ENCODE measurements at regions not wholly inside any gene's neighbourhood (a gene's known extent, or its start where the extent isn't known, plus 50 kb on each side); places are given as distances from the start of the nearest gene placed in this dataset.
"Not testable (repeated sequence)": the region's sequence is repeated elsewhere in the genome, so short reads cannot be mapped to it uniquely, and the experiment has no call there.

DNA sequence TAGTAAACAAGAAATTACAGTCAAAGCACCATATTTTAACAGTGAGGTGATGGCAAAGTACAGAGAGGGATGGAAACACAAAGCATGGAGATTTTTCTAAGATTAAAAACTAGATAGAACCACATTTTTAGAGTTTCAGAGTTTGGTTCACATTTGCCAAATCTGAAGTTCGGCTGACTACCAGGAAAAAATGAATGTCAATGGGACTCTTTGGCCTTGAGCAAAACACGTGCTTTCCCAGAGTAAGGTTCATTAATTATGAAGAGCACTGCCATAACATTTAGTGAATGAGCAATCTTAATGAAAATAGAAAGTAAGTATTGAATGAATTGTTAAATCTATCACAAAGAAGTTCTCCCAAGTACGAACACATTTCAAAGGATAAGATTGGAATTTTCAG lies 571.2 kb upstream of the VRK2 start:
- DNase-seq (ENCODE audit: low read depth in 2 of 2, low spot score in 1 of 2), result no peak

DNA sequence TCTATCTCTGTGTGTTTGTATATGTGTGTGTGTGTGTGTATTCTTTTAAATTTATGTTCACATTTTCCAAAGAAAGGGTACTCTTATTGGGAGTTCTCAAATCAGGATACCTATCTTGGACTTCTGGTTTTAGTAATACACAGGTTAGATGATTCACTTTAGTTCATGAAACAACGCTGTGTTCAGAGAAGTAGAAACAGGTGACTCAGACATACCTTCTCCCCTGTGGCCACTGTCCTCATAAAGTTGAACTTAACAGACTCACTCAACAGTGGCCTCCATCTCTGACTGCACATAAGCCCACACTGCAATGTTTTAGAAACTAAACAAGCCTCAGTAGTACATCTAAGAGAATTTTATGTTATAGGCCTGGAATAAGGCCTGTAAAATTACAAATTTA lies 566.6 kb upstream of the VRK2 start:
- no peak for DNase-seq (ENCODE audit: low read depth in 2 of 2, low spot score in 1 of 2)

- DNase-seq (ENCODE audit: low read depth in 2 of 2, low spot score in 1 of 2), result no peak
Measured at GRCh38 chr2:57488061-57488460, 558.5 kb upstream of the VRK2 start.

DNA sequence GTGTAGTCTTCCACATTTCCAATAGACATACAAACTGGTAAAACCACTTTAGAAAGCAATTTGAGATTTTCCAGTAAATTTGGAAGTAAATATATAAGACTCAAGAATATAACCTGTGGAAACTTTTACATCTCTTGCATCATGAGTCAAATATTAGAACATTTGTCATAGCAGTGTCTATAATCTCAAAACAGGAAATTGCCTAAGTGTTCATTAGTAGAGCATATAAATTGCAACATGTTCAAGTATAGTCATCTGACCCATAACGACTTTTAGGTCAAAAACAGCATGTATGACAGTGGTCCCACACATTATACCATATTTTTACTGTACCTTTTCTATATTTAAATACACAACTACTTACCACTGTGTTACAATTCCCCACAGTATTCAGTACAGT lies 555.9 kb upstream of the VRK2 start:
- no peak for DNase-seq (ENCODE audit: low read depth in 2 of 2, low spot score in 1 of 2)

DNA sequence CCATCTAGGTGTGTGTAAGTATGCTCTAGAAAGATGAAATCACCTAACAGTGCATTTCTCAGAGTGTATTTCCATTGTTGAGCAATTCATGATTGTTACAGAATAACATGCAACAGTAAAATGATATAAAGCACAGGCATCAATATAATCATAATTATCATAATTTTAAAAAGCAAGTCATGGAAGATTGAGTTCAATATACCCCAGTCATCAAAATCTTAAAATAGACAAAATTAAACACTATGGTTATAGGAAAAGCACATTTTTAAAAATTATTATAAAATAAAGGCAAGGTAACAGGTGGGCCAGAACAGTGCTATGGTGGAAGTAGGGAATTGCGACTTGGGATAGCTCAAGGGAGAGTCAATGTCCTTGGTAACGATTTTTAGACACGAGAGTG lies 555.4 kb upstream of the VRK2 start:
- no peak for DNase-seq (ENCODE audit: low read depth in 2 of 2, low spot score in 1 of 2)

GRCh38 chr2:57493966-57494365 lies 552.6 kb upstream of the VRK2 start:
- DNase-seq (ENCODE audit: low read depth in 2 of 2, low spot score in 1 of 2), result not testable (repeated sequence)

GRCh38 chr2:57497489-57498096 lies 549.0 kb upstream of the VRK2 start:
- DNase-seq (ENCODE audit: low read depth in 2 of 2, low spot score in 1 of 2), result no peak

DNA sequence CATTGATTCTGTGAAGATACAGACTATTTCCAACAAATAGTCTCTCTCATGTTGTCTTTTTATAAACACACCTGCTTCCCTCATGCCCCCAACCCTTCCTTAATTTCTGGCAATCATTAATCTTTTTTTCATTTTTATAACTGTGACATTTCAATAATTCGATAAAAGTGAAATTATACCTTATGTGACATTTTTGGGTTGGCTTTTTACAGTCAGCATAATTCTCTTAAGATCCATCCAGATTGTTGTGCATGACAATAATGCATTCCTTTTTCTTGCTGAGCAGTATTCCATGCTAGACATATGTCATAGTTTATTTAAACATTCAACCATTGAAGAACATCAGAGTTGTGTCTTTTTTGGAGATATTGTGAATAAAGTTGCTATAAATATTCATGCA lies 541.8 kb upstream of the VRK2 start:
- DNase-seq (ENCODE audit: low read depth in 2 of 2, low spot score in 1 of 2), result no peak

DNA sequence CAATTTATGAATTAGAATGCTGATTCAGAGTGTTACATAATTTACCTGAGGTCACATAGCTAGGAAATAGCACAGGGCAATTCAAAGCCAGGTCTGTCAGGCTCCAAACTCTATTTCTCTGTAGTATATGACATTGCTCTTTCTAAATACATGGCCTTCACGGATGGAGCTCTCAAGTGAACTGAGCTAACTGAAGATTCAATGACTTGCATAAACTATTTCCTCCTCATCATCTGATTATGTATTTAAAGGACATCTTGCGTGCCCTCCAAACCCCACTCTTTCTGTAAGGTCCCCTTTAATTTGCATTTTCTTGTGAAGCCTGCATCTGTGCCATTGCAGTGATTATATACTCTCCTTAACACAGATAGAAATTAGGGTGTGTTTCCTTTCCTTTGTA lies 537.4 kb upstream of the VRK2 start:
- DNase-seq (ENCODE audit: low read depth in 2 of 2, low spot score in 1 of 2), result no peak

DNA sequence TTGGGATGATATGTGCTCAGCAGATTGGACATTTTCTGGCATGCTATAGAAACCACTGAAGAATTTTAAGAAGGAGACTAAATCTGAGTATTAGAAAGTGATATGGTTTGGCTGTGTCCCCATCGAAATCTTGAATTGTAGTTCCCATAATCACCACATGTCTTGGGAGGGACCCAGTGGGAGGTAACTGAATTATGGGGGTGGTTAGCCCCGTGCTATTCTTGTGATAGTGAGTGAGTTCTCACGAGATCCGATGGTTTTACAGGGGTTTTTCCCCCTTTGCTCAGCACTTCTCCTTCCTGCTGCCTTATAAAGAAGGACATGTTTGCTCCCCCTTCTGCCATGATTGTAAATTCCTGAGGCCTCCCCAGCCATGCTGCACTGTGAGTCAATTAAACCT lies 535.9 kb upstream of the VRK2 start:
- no peak for DNase-seq (ENCODE audit: low read depth in 2 of 2, low spot score in 1 of 2)

GRCh38 chr2:57515366-57515765 lies 531.2 kb upstream of the VRK2 start:
- no peak for DNase-seq (ENCODE audit: low read depth in 2 of 2, low spot score in 1 of 2)

DNA sequence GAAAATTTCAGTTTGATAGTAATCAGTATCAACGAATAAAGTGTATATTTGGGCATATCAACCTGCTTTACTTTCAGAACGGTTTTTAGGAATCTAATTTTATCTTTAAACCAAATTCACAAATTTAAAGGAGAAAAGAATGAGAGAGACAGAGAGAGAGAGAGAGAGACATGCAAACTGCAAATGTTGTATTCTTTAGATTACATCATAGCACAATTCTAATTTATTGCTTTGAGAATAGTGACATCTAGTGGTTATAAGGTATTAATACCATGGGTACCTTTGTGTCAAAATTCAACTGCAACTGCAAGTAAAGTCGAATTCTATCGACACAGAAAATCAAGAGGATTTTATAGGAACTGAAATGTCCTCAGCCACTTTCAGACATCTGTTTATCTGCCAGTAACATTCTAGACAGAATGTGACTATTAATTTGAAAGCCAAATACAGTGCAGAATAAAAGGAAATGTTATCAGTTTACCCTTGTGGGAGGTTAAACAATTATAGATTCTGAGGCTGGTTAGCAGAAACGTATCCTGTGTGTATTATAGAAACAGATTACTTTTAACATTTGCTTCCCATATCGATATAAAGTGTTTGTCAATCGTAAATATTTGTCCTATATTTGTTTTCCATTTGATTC lies 529.8 kb upstream of the VRK2 start:
- DNase-seq (ENCODE audit: low read depth in 2 of 2, low spot score in 1 of 2), result no peak

DNA sequence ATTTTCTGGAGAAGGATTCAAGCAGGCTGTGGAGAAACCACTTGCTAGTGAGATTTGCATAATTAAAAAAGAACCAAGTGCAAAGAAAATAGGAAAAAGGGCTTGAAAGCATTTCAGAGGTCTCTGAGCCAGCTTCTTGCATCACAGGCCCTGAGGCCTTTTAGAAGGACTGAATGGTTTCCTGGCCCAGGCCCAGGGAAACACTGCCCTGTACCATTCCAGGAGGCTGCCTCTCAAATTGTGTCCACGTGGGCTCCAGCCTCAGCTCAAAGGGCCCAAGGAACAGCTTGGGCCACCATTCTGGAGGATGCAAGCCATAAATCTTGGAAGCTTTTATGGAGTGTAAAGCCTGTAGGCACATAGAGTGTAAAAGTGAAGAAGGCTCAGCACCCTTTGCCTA lies 523.3 kb upstream of the VRK2 start:
- DNase-seq (ENCODE audit: low read depth in 2 of 2, low spot score in 1 of 2), result no peak

DNA sequence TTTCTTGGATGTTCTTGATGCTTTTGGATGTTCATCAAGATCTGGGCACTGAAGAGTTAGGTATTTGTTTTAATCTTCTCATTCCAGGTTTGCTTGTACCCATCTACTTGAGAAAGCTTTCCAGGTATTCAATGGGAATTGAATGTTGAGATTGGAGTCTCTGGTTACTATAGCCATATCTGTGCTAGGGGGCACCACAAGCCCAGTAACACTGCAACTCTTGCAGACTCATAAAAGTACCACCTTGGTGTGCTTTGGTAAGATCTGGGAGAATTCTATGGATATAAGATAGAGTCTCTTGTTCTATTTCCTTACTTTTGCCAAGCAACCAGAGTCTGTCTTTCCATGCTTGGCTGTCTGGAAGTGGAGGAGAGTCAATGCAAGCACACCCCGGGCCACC lies 518.9 kb upstream of the VRK2 start:
- no peak for DNase-seq (ENCODE audit: low read depth in 2 of 2, low spot score in 1 of 2)

GRCh38 chr2:57528499-57528898 lies 518.1 kb upstream of the VRK2 start:
- no peak for DNase-seq (ENCODE audit: low read depth in 2 of 2, low spot score in 1 of 2)

- no peak for DNase-seq (ENCODE audit: low read depth in 2 of 2, low spot score in 1 of 2)
Measured at GRCh38 chr2:57534358-57534757, 512.2 kb upstream of the VRK2 start.

GRCh38 chr2:57536535-57537231 lies 509.9 kb upstream of the VRK2 start:
- DNase-seq (ENCODE audit: low read depth in 2 of 2, low spot score in 1 of 2), result no peak

- no peak for DNase-seq (ENCODE audit: low read depth in 2 of 2, low spot score in 1 of 2)
Measured at GRCh38 chr2:57539761-57540160, 506.8 kb upstream of the VRK2 start.

- no peak for DNase-seq (ENCODE audit: low read depth in 2 of 2, low spot score in 1 of 2)
Measured at GRCh38 chr2:57542081-57542480, 504.5 kb upstream of the VRK2 start.

GRCh38 chr2:57543211-57543610 lies 503.4 kb upstream of the VRK2 start:
- no peak for DNase-seq (ENCODE audit: low read depth in 2 of 2, low spot score in 1 of 2)

DNA sequence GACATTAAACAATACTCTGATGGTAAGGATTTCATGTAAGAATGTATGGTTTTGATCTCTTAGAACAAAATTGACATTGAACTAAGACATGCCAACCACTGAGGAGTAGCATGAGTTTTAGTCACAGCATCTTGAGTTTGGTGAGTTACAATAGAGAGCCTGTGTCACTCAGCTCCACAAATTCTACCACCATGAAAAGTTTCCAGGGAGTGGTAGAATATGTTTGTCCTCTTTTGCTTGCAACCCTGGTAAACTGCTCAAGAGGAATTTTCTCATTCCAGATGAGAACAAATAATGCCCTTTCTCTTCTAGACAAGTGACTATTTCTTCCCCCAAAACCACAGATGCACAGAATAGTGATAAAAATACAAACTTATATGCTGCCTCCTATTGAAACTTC lies 502.0 kb upstream of the VRK2 start:
- DNase-seq (ENCODE audit: low read depth in 2 of 2, low spot score in 1 of 2), result no peak

DNA sequence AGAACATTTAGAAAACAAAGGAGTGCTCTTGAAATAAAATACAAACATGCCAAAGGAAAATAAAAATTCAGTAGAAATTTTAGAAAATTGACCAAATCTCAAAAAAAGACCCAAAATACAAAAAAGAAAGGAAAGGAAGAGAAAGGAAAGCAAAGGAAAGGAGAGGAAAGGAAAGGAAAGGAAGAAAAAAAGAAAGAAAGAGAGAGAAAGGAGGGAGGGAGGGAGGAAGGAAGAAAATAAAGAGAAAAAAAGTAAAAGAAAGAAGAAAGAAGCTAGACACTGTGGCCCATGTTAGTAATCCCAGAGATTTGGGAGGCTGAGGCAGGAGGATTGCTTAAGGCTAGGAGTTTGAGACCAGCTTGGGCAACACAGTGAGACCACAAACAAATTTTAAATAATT lies 500.1 kb upstream of the VRK2 start:
- DNase-seq (ENCODE audit: low read depth in 2 of 2, low spot score in 1 of 2), result no peak

- no peak for DNase-seq (ENCODE audit: low read depth in 2 of 2, low spot score in 1 of 2)
Measured at GRCh38 chr2:57549642-57550102, 496.9 kb upstream of the VRK2 start.

Data from stimulated activated CD8-positive, alpha-beta memory T cell treated with anti-CD3 and anti-CD28 coated beads, Interleukin-4, amount 100 ng/mL, for 4 hours (primary cell).